IMR-90 (cell line): ENCODE measurements at regions not wholly inside any gene's neighbourhood (a gene's known extent, or its start where the extent isn't known, plus 50 kb on each side); places are given as distances from the start of the nearest gene placed in this dataset.

ENCODE experiments used
- ATAC-seq: fragments of 200-7000 bp; cut with Tn5 transposase; 2 replicates; pipeline ENCODE4 v1.9.1; 2020; ENCODE audit warnings: low read depth, mild to moderate bottlenecking, moderate library complexity
- BruUV-seq: library from RNA; stranded (reverse); fragments of 400-500 nt; replicated peaks from 2 replicates; lab custom pipeline; 2021; lab: Mats Ljungman, UMichigan
- CTCF ChIA-PET: fragments of 300-600 bp; formaldehyde crosslinking; extraction: SDS; loops from one replicate; lab custom pipeline; 2021; ENCODE audit warnings: antibody characterized with exemption; lab: Yijun Ruan, JAX
- POLR2A ChIA-PET: fragments of 300-600 bp; sonication (Branson Sonifier 250); formaldehyde crosslinking; loops from one replicate; lab custom pipeline; 2022; ENCODE audit warnings: antibody characterized with exemption; ENCODE audit not compliant: unreplicated experiment; lab: Charles Lee
- DNase-seq: peaks from one replicate; pipeline ENCODE4 v3.0.0; 2013
- H2AFZ ChIP-seq: replicated peaks from 2 replicates; pipeline ENCODE3; 2013; ENCODE audit warnings: low read length, mild to moderate bottlenecking; ENCODE audit not compliant: poor library complexity
- H2AK5ac ChIP-seq: 2 replicates; pipeline ENCODE4 v1.6.1; 2013; ENCODE audit warnings: low read depth, low read length, inconsistent platforms
- H2AK9ac ChIP-seq: replicated peaks from 2 replicates; pipeline ENCODE3; 2013; ENCODE audit warnings: mild to moderate bottlenecking, low read depth, low read length, moderate library complexity; ENCODE audit not compliant: poor library complexity
- H2BK120ac ChIP-seq: 2 replicates; pipeline ENCODE4 v1.6.1; 2013; ENCODE audit warnings: low read depth, low read length, inconsistent platforms
- H2BK15ac ChIP-seq: 3 replicates; pipeline ENCODE4 v1.6.1; 2013; ENCODE audit warnings: low read depth, low read length, inconsistent platforms
- H2BK20ac ChIP-seq: 2 replicates; pipeline ENCODE4 v1.6.1; 2013; ENCODE audit warnings: low read depth, mild to moderate bottlenecking, inconsistent platforms, low read length, moderate library complexity
- H2BK5ac ChIP-seq: 2 replicates; pipeline ENCODE4 v1.6.1; 2013; ENCODE audit warnings: mild to moderate bottlenecking, low read depth, low read length, inconsistent platforms; ENCODE audit not compliant: poor library complexity, severe bottlenecking
- H3K14ac ChIP-seq: replicated peaks from 2 replicates; pipeline ENCODE4 v1.6.1; 2013; ENCODE audit warnings: low read depth, low read length, inconsistent platforms
- H3K18ac ChIP-seq: 2 replicates; pipeline ENCODE4 v1.6.1; 2013; ENCODE audit warnings: low read depth, low read length, control low read depth
- H3K23ac ChIP-seq: 2 replicates; pipeline ENCODE4 v1.6.1; 2013; ENCODE audit warnings: low read depth, low read length, inconsistent platforms
- H3K27ac ChIP-seq: 2 replicates; pipeline ENCODE4 v1.5.1; 2013; ENCODE audit warnings: mild to moderate bottlenecking, control low read depth, low read length; ENCODE audit not compliant: insufficient read depth
- H3K27me3 ChIP-seq: 2 replicates; pipeline ENCODE4 v1.6.1; 2013; ENCODE audit warnings: low read length; ENCODE audit not compliant: control insufficient read depth, insufficient read depth
- H3K36me3 ChIP-seq: 2 replicates; pipeline ENCODE4 v1.6.1; 2013; ENCODE audit warnings: low read length, mixed read lengths; ENCODE audit not compliant: control insufficient read depth, insufficient read depth
- H3K4ac ChIP-seq: 2 replicates; pipeline ENCODE4 v1.6.1; 2013; ENCODE audit warnings: low read depth, low read length, inconsistent platforms
- H3K4me1 ChIP-seq: 2 replicates; pipeline ENCODE4 v1.6.1; 2013; ENCODE audit warnings: low read length, mixed read lengths; ENCODE audit not compliant: control insufficient read depth, insufficient read depth
- H3K4me2 ChIP-seq: 2 replicates; pipeline ENCODE4 v1.6.1; 2013; ENCODE audit warnings: low read depth, mild to moderate bottlenecking, control low read depth, low read length, moderate library complexity
- H3K4me3 ChIP-seq: 2 replicates; pipeline ENCODE4 v1.5.1; 2013; ENCODE audit warnings: low read depth, mild to moderate bottlenecking, control low read depth, low read length, moderate library complexity; ENCODE audit not compliant: insufficient read depth
- H3K56ac ChIP-seq: 2 replicates; pipeline ENCODE4 v1.6.1; 2013; ENCODE audit warnings: low read length, inconsistent platforms; ENCODE audit not compliant: insufficient read depth; ENCODE audit errors: extremely low read depth
- H3K79me1 ChIP-seq, 2 experiments: 2 replicates each; pipeline ENCODE4 v1.6.1; 2013; ENCODE audit warnings: low read length in 2 of 2, inconsistent platforms in 1 of 2, low read depth in 1 of 2
- H3K9ac ChIP-seq: 2 replicates; pipeline ENCODE4 v1.6.1; 2013; ENCODE audit warnings: low read depth, low read length, control low read depth
- H3K9me1 ChIP-seq: 2 replicates; pipeline ENCODE4 v1.6.1; 2013; ENCODE audit warnings: low read length, inconsistent platforms; ENCODE audit not compliant: insufficient read depth
- H3K9me3 ChIP-seq: 2 replicates; pipeline ENCODE4 v1.6.1; 2013; ENCODE audit warnings: low read length; ENCODE audit not compliant: control insufficient read depth, insufficient read depth
- H4K20me1 ChIP-seq: 2 replicates; pipeline ENCODE4 v1.6.1; 2013; ENCODE audit warnings: low read length, inconsistent platforms; ENCODE audit not compliant: insufficient read depth
- H4K5ac ChIP-seq: 2 replicates; pipeline ENCODE4 v1.6.1; 2013; ENCODE audit warnings: mild to moderate bottlenecking, low read depth, low read length, control low read depth
- H4K8ac ChIP-seq, 2 experiments: 2 replicates each; pipeline ENCODE4 v1.6.1; 2013; ENCODE audit warnings: low read depth in 2 of 2, low read length in 2 of 2, control low read depth in 1 of 2, inconsistent platforms in 1 of 2
- H4K91ac ChIP-seq: 2 replicates; pipeline ENCODE4 v1.6.1; 2013; ENCODE audit warnings: low read depth, low read length, inconsistent platforms; ENCODE audit not compliant: insufficient read depth
- BHLHE40 ChIP-seq: fragments of 150-350 bp; IDR thresholded peaks from 2 replicates; pipeline ENCODE4 v1.6.1; 2016; ENCODE audit warnings: mild to moderate bottlenecking, low read depth, low read length
- CEBPB ChIP-seq: IDR thresholded peaks from 2 replicates; pipeline ENCODE4 v1.6.1; 2012; ENCODE audit warnings: low read depth, low read length, improper control_type of control experiment
- CHD1 ChIP-seq: IDR thresholded peaks from 2 replicates; pipeline ENCODE4 v1.6.1; 2012; ENCODE audit warnings: low read depth, low read length, improper control_type of control experiment
- ELK1 ChIP-seq: fragments of 150-350 bp; IDR thresholded peaks from 2 replicates; pipeline ENCODE4 v1.6.1; 2016; ENCODE audit warnings: low read depth, mild to moderate bottlenecking, low read length, moderate library complexity, borderline replicate concordance
- MAFK ChIP-seq: IDR thresholded peaks from 2 replicates; pipeline ENCODE4 v1.6.1; 2012; ENCODE audit warnings: low read depth, low read length, improper control_type of control experiment
- MAZ ChIP-seq: IDR thresholded peaks from 2 replicates; pipeline ENCODE4 v1.6.1; 2012; ENCODE audit warnings: low read depth, mild to moderate bottlenecking, low read length, improper control_type of control experiment, moderate library complexity, borderline replicate concordance
- MXI1 ChIP-seq: IDR thresholded peaks from 2 replicates; pipeline ENCODE4 v1.6.1; 2012; ENCODE audit warnings: low read depth, mild to moderate bottlenecking, low read length, moderate library complexity, borderline replicate concordance
- NFE2L2 ChIP-seq: fragments of 150-350 bp; IDR thresholded peaks from 2 replicates; pipeline ENCODE4 v1.6.1; 2016; ENCODE audit warnings: low read depth, mild to moderate bottlenecking, low read length
- POLR2A ChIP-seq: IDR thresholded peaks from 2 replicates; pipeline ENCODE4 v1.6.1; 2012; ENCODE audit warnings: mild to moderate bottlenecking, low read depth, low read length
- RAD21 ChIP-seq: IDR thresholded peaks from 2 replicates; pipeline ENCODE4 v1.6.1; 2012; ENCODE audit warnings: low read length, improper control_type of control experiment
- RCOR1 ChIP-seq: IDR thresholded peaks from 2 replicates; pipeline ENCODE4 v1.6.1; 2012; ENCODE audit warnings: mild to moderate bottlenecking, low read length, improper control_type of control experiment; ENCODE audit not compliant: insufficient replicate concordance
- RFX5 ChIP-seq: IDR thresholded peaks from 2 replicates; pipeline ENCODE4 v1.8.0; 2012; ENCODE audit warnings: low read depth, mild to moderate bottlenecking, low read length, moderate library complexity
- SMC3 ChIP-seq: fragments of 150-350 bp; IDR thresholded peaks from 2 replicates; pipeline ENCODE4 v1.6.1; 2016; ENCODE audit warnings: low read depth, mild to moderate bottlenecking, antibody characterized with exemption, low read length, moderate library complexity
- USF2 ChIP-seq: fragments of 150-350 bp; IDR thresholded peaks from 2 replicates; pipeline ENCODE4 v1.6.1; 2017; ENCODE audit warnings: mild to moderate bottlenecking, antibody characterized with exemption, low read length, low read depth
- WGBS, 2 experiments: methylation state at CpG; one replicate each; pipeline versions ENCODE4 v1.1.5 to v1.1.7; 2013; ENCODE audit warnings: missing lambda C conversion rate in 2 of 2; ENCODE audit not compliant: insufficient read length in 1 of 2; ENCODE audit errors: extremely low coverage in 2 of 2; 5-methylcytosine and 5-hydroxymethylcytosine counted together
- dilution Hi-C: fragments of 300-500 bp; cut with HindIII; formaldehyde crosslinking; loops from one replicate; pipeline ENCODE4 v1.14.3; 2018; ENCODE audit warnings: low sequenced_read_pairs; ENCODE audit not compliant: unreplicated experiment
- in situ Hi-C: fragments of 300-500 bp; cut with MboI; formaldehyde crosslinking; loops from 3 replicates; pipeline ENCODE4 v1.14.3; 2019; ENCODE audit warnings: low sequenced_read_pairs, inconsistent platforms, mixed read lengths
- intact Hi-C: fragments of 100-400 bp; cut with micrococcal nuclease; formaldehyde crosslinking; loops from 2 replicates; pipeline ENCODE4 v1.10.0; 2022

DNA sequence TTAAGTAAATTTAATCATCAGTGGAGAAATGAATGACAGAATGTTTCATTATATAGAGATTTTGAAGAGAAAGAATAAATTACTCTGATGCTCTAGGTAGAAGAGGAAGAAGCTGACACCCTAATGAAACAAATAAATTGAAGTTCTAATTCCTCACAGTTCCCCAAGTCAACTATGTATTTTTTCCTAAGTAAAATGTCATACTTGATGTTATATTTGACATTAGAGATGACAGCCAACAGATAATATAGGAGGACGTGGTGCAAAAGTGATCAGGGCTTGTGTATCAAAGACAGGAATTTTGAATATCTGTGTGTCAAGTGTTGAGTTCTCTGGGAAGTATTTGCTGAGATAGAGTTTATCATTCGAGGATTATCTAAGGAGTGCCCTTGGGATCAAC lies 81.2 kb upstream of the CADPS start:
- no peak for TF ChIP-seq MAFK
- TF ChIP-seq POLR2A = no peak
- no peak for TF ChIP-seq BHLHE40
- TF ChIP-seq CEBPB = no peak
- no peak for TF ChIP-seq MXI1
- TF ChIP-seq MAZ = no peak
- TF ChIP-seq SMC3 = no peak
- no peak for TF ChIP-seq RCOR1
- no peak for TF ChIP-seq RAD21
- TF ChIP-seq USF2 = no peak
- no peak for TF ChIP-seq CHD1
- no peak for TF ChIP-seq RFX5
- TF ChIP-seq NFE2L2 = no peak
- no peak for TF ChIP-seq ELK1
- Histone ChIP-seq H2AFZ (no peak overlapping the region), H4K8ac (no peak overlapping the region), H4K91ac (no peak overlapping the region), H3K79me1 (no peaks in the 10 kb centered on the region), H3K9me1 (no peaks in the 10 kb centered on the region), H4K5ac (no peak overlapping the region), H3K23ac (no peak overlapping the region), H2AK5ac (no peak overlapping the region), H2BK5ac (no peak overlapping the region), H3K4ac (no peak overlapping the region), H3K14ac (no peak overlapping the region), H3K18ac (no peak overlapping the region), H2AK9ac (no peak overlapping the region), H3K56ac (no peak overlapping the region), H2BK20ac (no peak overlapping the region), H3K27ac (no peak overlapping the region), H3K4me3 (no peak overlapping the region), H3K27me3 (no peaks in the 10 kb centered on the region), H2BK120ac (no peak overlapping the region), H3K4me1 (no peaks in the 10 kb centered on the region), H2BK15ac (no peak overlapping the region), H3K9ac (no peak overlapping the region), H3K9me3 (no peaks in the 10 kb centered on the region), H4K20me1 (no peaks in the 10 kb centered on the region), H3K4me2 (no peak overlapping the region), H3K36me3 (no peaks in the 10 kb centered on the region)
- CTCF ChIA-PET = no interaction called here
- POLR2A ChIA-PET = no interaction called here
- no TSS peak for BruUV-seq
- ATAC-seq (no peak), DNase-seq (no peak)
- in situ Hi-C loops (no loop called here), dilution Hi-C loops (no loop called here), intact Hi-C loops (no loop called here)
- WGBS, 2 experiments = 10% methylated on average over 2 of the region's 2 CpGs; no CpG with 5 or more reads in 1 of the 2 experiments
